Neural progenitor cell (in vitro differentiated cells): ENCODE measurements at regions not wholly inside any gene's neighbourhood (a gene's known extent, or its start where the extent isn't known, plus 50 kb on each side); places are given as distances from the start of the nearest gene placed in this dataset.

Experiments
- EZH2 ChIP-seq: fragments of 200-600 bp; sonication (generic); IDR thresholded peaks from 2 replicates; pipeline ENCODE4 v1.6.1; 2017; ENCODE audit warnings: antibody characterized with exemption, mild to moderate bottlenecking, moderate library complexity
- EZH2phosphoT487 ChIP-seq: fragments of 200-600 bp; sonication (generic); IDR thresholded peaks from 2 replicates; pipeline ENCODE4 v1.6.1; 2017; ENCODE audit warnings: antibody characterized with exemption
- TF ChIP-seq, protein P1 (sequence below): fragments of 200-600 bp; sonication (generic); IDR thresholded peaks from 2 replicates; pipeline ENCODE4 v1.5.1; 2017; ENCODE audit warnings: antibody characterized with exemption, mild to moderate bottlenecking

GRCh38 chr1:40914927-40915569 lies 52.9 kb upstream of the CITED4 start:
- TF ChIP-seq, protein P1, sequence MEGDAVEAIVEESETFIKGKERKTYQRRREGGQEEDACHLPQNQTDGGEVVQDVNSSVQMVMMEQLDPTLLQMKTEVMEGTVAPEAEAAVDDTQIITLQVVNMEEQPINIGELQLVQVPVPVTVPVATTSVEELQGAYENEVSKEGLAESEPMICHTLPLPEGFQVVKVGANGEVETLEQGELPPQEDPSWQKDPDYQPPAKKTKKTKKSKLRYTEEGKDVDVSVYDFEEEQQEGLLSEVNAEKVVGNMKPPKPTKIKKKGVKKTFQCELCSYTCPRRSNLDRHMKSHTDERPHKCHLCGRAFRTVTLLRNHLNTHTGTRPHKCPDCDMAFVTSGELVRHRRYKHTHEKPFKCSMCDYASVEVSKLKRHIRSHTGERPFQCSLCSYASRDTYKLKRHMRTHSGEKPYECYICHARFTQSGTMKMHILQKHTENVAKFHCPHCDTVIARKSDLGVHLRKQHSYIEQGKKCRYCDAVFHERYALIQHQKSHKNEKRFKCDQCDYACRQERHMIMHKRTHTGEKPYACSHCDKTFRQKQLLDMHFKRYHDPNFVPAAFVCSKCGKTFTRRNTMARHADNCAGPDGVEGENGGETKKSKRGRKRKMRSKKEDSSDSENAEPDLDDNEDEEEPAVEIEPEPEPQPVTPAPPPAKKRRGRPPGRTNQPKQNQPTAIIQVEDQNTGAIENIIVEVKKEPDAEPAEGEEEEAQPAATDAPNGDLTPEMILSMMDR: no peak
- no peak for TF ChIP-seq EZH2
- no peak for TF ChIP-seq EZH2phosphoT487
